ENCODE measurements at regions not wholly inside any gene's neighbourhood (a gene's known extent, or its start where the extent isn't known, plus 50 kb on each side); places are given as distances from the start of the nearest gene placed in this dataset.

- DNase-seq (ENCODE audit: low read depth, low spot score), result no peak
These were observed 156.3 kb downstream of the SLC16A9 start for GRCh38 chr10:59553162-59553900.

- no peak for DNase-seq (ENCODE audit: low read depth, low spot score)
These were observed 159.6 kb downstream of the SLC16A9 start for GRCh38 chr10:59550061-59550460.

GRCh38 chr10:59538623-59539022 lies 171.0 kb downstream of the SLC16A9 start:
- no peak for DNase-seq (ENCODE audit: low read depth, low spot score)

GRCh38 chr10:59537501-59537900 lies 172.1 kb downstream of the SLC16A9 start:
- DNase-seq (ENCODE audit: low read depth, low spot score), result no peak

- peak; percentile 64 for DNase-seq (ENCODE audit: low read depth, low spot score)
These were observed 173.3 kb downstream of the SLC16A9 start for GRCh38 chr10:59536167-59537014.

GRCh38 chr10:59524348-59524747 lies 162.0 kb upstream of the FAM13C start:
- no peak for DNase-seq (ENCODE audit: low read depth, low spot score)

GRCh38 chr10:59523851-59524250 lies 161.5 kb upstream of the FAM13C start:
- no peak for DNase-seq (ENCODE audit: low read depth, low spot score)

GRCh38 chr10:59517996-59518395 lies 155.6 kb upstream of the FAM13C start:
- peak; percentile 70 for DNase-seq (ENCODE audit: low read depth, low spot score)

- DNase-seq (ENCODE audit: low read depth, low spot score), result no peak
These were observed 155.1 kb upstream of the FAM13C start for GRCh38 chr10:59517341-59517899.

- peak; percentile 60 for DNase-seq (ENCODE audit: low read depth, low spot score)
These were observed 151.2 kb upstream of the FAM13C start for GRCh38 chr10:59513558-59513957.

GRCh38 chr10:59512951-59513350 lies 150.6 kb upstream of the FAM13C start:
- no peak for DNase-seq (ENCODE audit: low read depth, low spot score)

GRCh38 chr10:59508956-59509355 lies 146.6 kb upstream of the FAM13C start:
- no peak for DNase-seq (ENCODE audit: low read depth, low spot score)

- peak; percentile 20 for DNase-seq (ENCODE audit: low read depth, low spot score)
These were observed 145.9 kb upstream of the FAM13C start for GRCh38 chr10:59508296-59508695.

GRCh38 chr10:59505926-59506325 lies 143.6 kb upstream of the FAM13C start:
- DNase-seq (ENCODE audit: low read depth, low spot score), result peak; percentile 59

- DNase-seq (ENCODE audit: low read depth, low spot score), result no peak
These were observed 137.1 kb upstream of the FAM13C start for GRCh38 chr10:59499460-59499859.

- no peak for DNase-seq (ENCODE audit: low read depth, low spot score)
These were observed 130.7 kb upstream of the FAM13C start for GRCh38 chr10:59493017-59493416.

GRCh38 chr10:59479426-59479825 lies 117.1 kb upstream of the FAM13C start:
- DNase-seq (ENCODE audit: low read depth, low spot score), result no peak

GRCh38 chr10:59470570-59470969 lies 108.2 kb upstream of the FAM13C start:
- no peak for DNase-seq (ENCODE audit: low read depth, low spot score)

- DNase-seq (ENCODE audit: low read depth, low spot score), result peak; percentile 61
These were observed 102.7 kb upstream of the FAM13C start for GRCh38 chr10:59465088-59465487.

GRCh38 chr10:59464483-59464882 lies 102.1 kb upstream of the FAM13C start:
- no peak for DNase-seq (ENCODE audit: low read depth, low spot score)

- no peak for DNase-seq (ENCODE audit: low read depth, low spot score)
These were observed 101.6 kb upstream of the FAM13C start for GRCh38 chr10:59463909-59464308.

GRCh38 chr10:59460601-59461000 lies 98.3 kb upstream of the FAM13C start:
- DNase-seq (ENCODE audit: low read depth, low spot score), result no peak

GRCh38 chr10:59456199-59456598 lies 93.8 kb upstream of the FAM13C start:
- DNase-seq (ENCODE audit: low read depth, low spot score), result no peak
